Karpas-422 (cell line): ENCODE measurements at regions not wholly inside any gene's neighbourhood (a gene's known extent, or its start where the extent isn't known, plus 50 kb on each side); places are given as distances from the start of the nearest gene placed in this dataset.

Experiments
- DNase-seq: peaks from one replicate; pipeline ENCODE4 v3.0.0-alpha.2; 2015
- H2AFZ ChIP-seq: fragments of 200-600 bp; sonication (generic); 2 replicates; pipeline ENCODE4 v1.6.1; 2014; ENCODE audit warnings: antibody characterized with exemption, low read length, mixed read lengths
- H3K27ac ChIP-seq: fragments of 200-600 bp; sonication (generic); 2 replicates; pipeline ENCODE4 v1.5.1; 2014; ENCODE audit warnings: mild to moderate bottlenecking, low read length, moderate library complexity
- H3K27me3 ChIP-seq: fragments of 200-600 bp; sonication (generic); 2 replicates; pipeline ENCODE4 v1.6.1; 2014; ENCODE audit warnings: low read length, mixed read lengths
- H3K36me3 ChIP-seq: fragments of 200-600 bp; sonication (generic); 2 replicates; pipeline ENCODE4 v1.6.1; 2014; ENCODE audit warnings: low read length, mixed read lengths; ENCODE audit not compliant: insufficient read depth
- H3K4me1 ChIP-seq: fragments of 200-600 bp; sonication (generic); 2 replicates; pipeline ENCODE4 v1.6.1; 2014; ENCODE audit warnings: mild to moderate bottlenecking, low read length, mixed read lengths
- H3K4me2 ChIP-seq: fragments of 200-600 bp; sonication (generic); 2 replicates; pipeline ENCODE4 v1.6.1; 2014; ENCODE audit warnings: low read length, low read depth, mild to moderate bottlenecking; ENCODE audit not compliant: poor library complexity, severe bottlenecking
- H3K4me3 ChIP-seq: fragments of 200-600 bp; sonication (generic); 2 replicates; pipeline ENCODE4 v1.5.1; 2014; ENCODE audit warnings: mild to moderate bottlenecking, antibody characterized with exemption, low read length, mixed read lengths
- H3K79me2 ChIP-seq: fragments of 200-600 bp; sonication (generic); 2 replicates; pipeline ENCODE4 v1.6.1; 2014; ENCODE audit warnings: mild to moderate bottlenecking, low read length, mixed read lengths
- H3K9ac ChIP-seq: fragments of 200-600 bp; sonication (generic); 2 replicates; pipeline ENCODE4 v1.6.0; 2014; ENCODE audit warnings: low read length
- H3K9me2 ChIP-seq: fragments of 200-600 bp; sonication (generic), shearing (Covaris generic); replicated peaks from 2 replicates; pipeline ENCODE4 v1.6.0; 2014; ENCODE audit warnings: mild to moderate bottlenecking, low read length, moderate library complexity; ENCODE audit not compliant: insufficient read depth
- H3K9me3 ChIP-seq: fragments of 300-700, 200-600 bp; sonication (generic); 2 replicates; pipeline ENCODE4 v1.6.1; 2014; ENCODE audit warnings: low read length, mixed read lengths
- H4K20me1 ChIP-seq: fragments of 200-600 bp; sonication (generic); 2 replicates; pipeline ENCODE4 v1.6.1; 2014; ENCODE audit warnings: mild to moderate bottlenecking, antibody characterized with exemption, low read length, low read depth; ENCODE audit not compliant: insufficient read depth

- Histone ChIP-seq H3K79me2 (no peaks in the 10 kb centered on the region), H3K9me3 (no peaks in the 10 kb centered on the region), H3K4me2 (no peak overlapping the region), H4K20me1 (no peaks in the 10 kb centered on the region), H2AFZ (no peak overlapping the region), H3K9ac (no peak overlapping the region), H3K27ac (no peak overlapping the region), H3K27me3 (no peaks in the 10 kb centered on the region), H3K9me2 (no peaks in the 10 kb centered on the region), H3K4me1 (no peaks in the 10 kb centered on the region), H3K36me3 (no peaks in the 10 kb centered on the region), H3K4me3 (no peak overlapping the region)
- DNase-seq, result no peak
These were observed 251.3 kb downstream of the NR2F1-AS1 start for GRCh38 chr5:93329756-93330155.

GRCh38 chr5:93328833-93329232 is 252.2 kb downstream of the NR2F1-AS1 start:
- H3K9ac ChIP-seq, result no peak overlapping the region
- no peaks in the 10 kb centered on the region for H3K36me3 ChIP-seq
- no peak overlapping the region for H3K4me3 ChIP-seq
- H3K4me1 ChIP-seq, result no peaks in the 10 kb centered on the region
- no peak overlapping the region for H2AFZ ChIP-seq
- H3K9me2 ChIP-seq, result no peaks in the 10 kb centered on the region
- H3K79me2 ChIP-seq, result no peaks in the 10 kb centered on the region
- DNase-seq, result no peak
- no peak overlapping the region for H3K4me2 ChIP-seq
- no peaks in the 10 kb centered on the region for H4K20me1 ChIP-seq
- no peaks in the 10 kb centered on the region for H3K27me3 ChIP-seq
- H3K9me3 ChIP-seq, result no peaks in the 10 kb centered on the region
- H3K27ac ChIP-seq, result no peak overlapping the region

- Histone ChIP-seq H3K79me2 (no peaks in the 10 kb centered on the region), H3K9me2 (no peaks in the 10 kb centered on the region)
These were observed 253.4 kb downstream of the NR2F1-AS1 start for GRCh38 chr5:93327605-93328004.

GRCh38 chr5:93325946-93326345 is 255.1 kb downstream of the NR2F1-AS1 start:
- H3K27me3 ChIP-seq, result no peaks in the 10 kb centered on the region
- no peak overlapping the region for H3K4me2 ChIP-seq
- no peak overlapping the region for H2AFZ ChIP-seq

More at GRCh38 chr5:93327605-93328004, 253.4 kb downstream of the NR2F1-AS1 start:
- Histone ChIP-seq H3K4me1 (no peaks in the 10 kb centered on the region), H3K4me2 (no peak overlapping the region), H3K9me3 (no peaks in the 10 kb centered on the region), H3K27me3 (no peaks in the 10 kb centered on the region), H3K4me3 (no peak overlapping the region), H3K9ac (no peak overlapping the region), H3K27ac (no peak overlapping the region), H4K20me1 (no peaks in the 10 kb centered on the region), H3K36me3 (no peaks in the 10 kb centered on the region), H2AFZ (no peak overlapping the region)
- DNase-seq, result no peak

GRCh38 chr5:93322974-93323860 is 257.8 kb downstream of the NR2F1-AS1 start:
- no peaks in the 10 kb centered on the region for H3K9me3 ChIP-seq
- H3K4me1 ChIP-seq, result no peaks in the 10 kb centered on the region
- H3K4me3 ChIP-seq, result no peak overlapping the region
- DNase-seq, result no peak
- no peaks in the 10 kb centered on the region for H4K20me1 ChIP-seq
- no peak overlapping the region for H3K9ac ChIP-seq
- no peak overlapping the region for H3K27ac ChIP-seq
- no peak overlapping the region for H3K4me2 ChIP-seq
- no peaks in the 10 kb centered on the region for H3K27me3 ChIP-seq
- no peak overlapping the region for H2AFZ ChIP-seq
- H3K36me3 ChIP-seq, result no peaks in the 10 kb centered on the region
- no peaks in the 10 kb centered on the region for H3K79me2 ChIP-seq
- no peaks in the 10 kb centered on the region for H3K9me2 ChIP-seq

More at GRCh38 chr5:93325946-93326345, 255.1 kb downstream of the NR2F1-AS1 start:
- Histone ChIP-seq H4K20me1 (no peaks in the 10 kb centered on the region), H3K9me2 (no peaks in the 10 kb centered on the region), H3K9ac (no peak overlapping the region), H3K4me1 (no peaks in the 10 kb centered on the region), H3K79me2 (no peaks in the 10 kb centered on the region), H3K27ac (no peak overlapping the region), H3K9me3 (no peaks in the 10 kb centered on the region), H3K36me3 (no peaks in the 10 kb centered on the region), H3K4me3 (no peak overlapping the region)
- no peak for DNase-seq

GRCh38 chr5:93320920-93321445 is 260.0 kb downstream of the NR2F1-AS1 start:
- Histone ChIP-seq H3K36me3 (no peaks in the 10 kb centered on the region), H3K4me1 (no peaks in the 10 kb centered on the region), H3K27me3 (no peaks in the 10 kb centered on the region), H3K9ac (no peak overlapping the region), H3K4me3 (no peak overlapping the region), H3K9me3 (no peaks in the 10 kb centered on the region), H3K4me2 (no peak overlapping the region), H3K79me2 (no peaks in the 10 kb centered on the region), H2AFZ (no peak overlapping the region), H4K20me1 (no peaks in the 10 kb centered on the region), H3K27ac (no peak overlapping the region), H3K9me2 (no peaks in the 10 kb centered on the region)
- no peak for DNase-seq

- Histone ChIP-seq H3K4me3 (no peak overlapping the region), H2AFZ (no peak overlapping the region)
- DNase-seq, result no peak
These were observed 267.3 kb downstream of the NR2F1-AS1 start for GRCh38 chr5:93313672-93314071.

GRCh38 chr5:93311881-93312280 is 269.1 kb downstream of the NR2F1-AS1 start:
- Histone ChIP-seq H3K4me2 (no peak overlapping the region), H3K9me3 (peaks cover 5% of the 10 kb centered on the region; the same call in 1 of the 2 replicates), H3K27ac (no peak overlapping the region), H3K9ac (no peak overlapping the region), H3K36me3 (no peaks in the 10 kb centered on the region), H3K79me2 (no peaks in the 10 kb centered on the region), H3K27me3 (no peaks in the 10 kb centered on the region), H3K9me2 (no peaks in the 10 kb centered on the region), H3K4me1 (no peaks in the 10 kb centered on the region), H3K4me3 (no peak overlapping the region), H4K20me1 (no peaks in the 10 kb centered on the region), H2AFZ (no peak overlapping the region)
- no peak for DNase-seq

More at GRCh38 chr5:93313672-93314071, 267.3 kb downstream of the NR2F1-AS1 start:
- Histone ChIP-seq H3K4me1 (no peaks in the 10 kb centered on the region), H3K27me3 (no peaks in the 10 kb centered on the region), H3K27ac (no peak overlapping the region), H3K9me3 (peaks cover 5% of the 10 kb centered on the region; the same call in 1 of the 2 replicates), H4K20me1 (no peaks in the 10 kb centered on the region), H3K79me2 (no peaks in the 10 kb centered on the region), H3K36me3 (no peaks in the 10 kb centered on the region), H3K9ac (no peak overlapping the region), H3K4me2 (no peak overlapping the region), H3K9me2 (no peaks in the 10 kb centered on the region)
